KG1 (cell line): ENCODE measurements at regions not wholly inside any gene's neighbourhood (a gene's known extent, or its start where the extent isn't known, plus 50 kb on each side); places are given as distances from the start of the nearest gene placed in this dataset.
"Not testable (repeated sequence)": the region's sequence is repeated elsewhere in the genome, so short reads cannot be mapped to it uniquely, and the experiment has no call there.

Source experiments
- DNase-seq: peaks from one replicate; lab custom pipeline; 2025; lab: John Stamatoyannopoulos, UW

- no peak for DNase-seq
These were observed 383.1 kb upstream of the STEAP1 start for GRCh38 chr7:89771003-89771636.

GRCh38 chr7:89772276-89772675 lies 382.0 kb upstream of the STEAP1 start:
- DNase-seq = no peak

- DNase-seq = no peak
These were observed 380.7 kb upstream of the STEAP1 start for GRCh38 chr7:89773611-89774010.

GRCh38 chr7:89775459-89775858 lies 378.8 kb upstream of the STEAP1 start:
- DNase-seq = no peak

- DNase-seq = no peak
These were observed 377.3 kb upstream of the STEAP1 start for GRCh38 chr7:89776980-89777379.

GRCh38 chr7:89777499-89777898 lies 376.8 kb upstream of the STEAP1 start:
- DNase-seq = no peak

- no peak for DNase-seq
These were observed 374.0 kb upstream of the STEAP1 start for GRCh38 chr7:89780291-89780690.

GRCh38 chr7:89796481-89796880 lies 357.8 kb upstream of the STEAP1 start:
- no peak for DNase-seq

- DNase-seq = no peak
These were observed 356.2 kb upstream of the STEAP1 start for GRCh38 chr7:89797965-89798598.

GRCh38 chr7:89798599-89798996 lies 355.7 kb upstream of the STEAP1 start:
- no peak for DNase-seq

GRCh38 chr7:89800761-89801160 lies 353.5 kb upstream of the STEAP1 start:
- no peak for DNase-seq

GRCh38 chr7:89809291-89809690 lies 345.0 kb upstream of the STEAP1 start:
- no peak for DNase-seq

- no peak for DNase-seq
These were observed 341.2 kb upstream of the STEAP1 start for GRCh38 chr7:89813081-89813480.

- DNase-seq = no peak
These were observed 328.1 kb upstream of the STEAP1 start for GRCh38 chr7:89826121-89826520.

- DNase-seq = no peak
These were observed 327.7 kb upstream of the STEAP1 start for GRCh38 chr7:89826557-89826956.

GRCh38 chr7:89837515-89837914 lies 316.8 kb upstream of the STEAP1 start:
- DNase-seq = no peak

- DNase-seq = no peak
These were observed 314.9 kb upstream of the STEAP1 start for GRCh38 chr7:89839329-89839728.

GRCh38 chr7:89845952-89846351 lies 308.3 kb upstream of the STEAP1 start:
- DNase-seq = no peak

GRCh38 chr7:89849052-89849451 lies 305.2 kb upstream of the STEAP1 start:
- DNase-seq = no peak

GRCh38 chr7:89857053-89857452 lies 297.2 kb upstream of the STEAP1 start:
- not testable (repeated sequence) for DNase-seq

- no peak for DNase-seq
These were observed 296.5 kb upstream of the STEAP1 start for GRCh38 chr7:89857767-89858166.

- DNase-seq = no peak
These were observed 266.8 kb upstream of the STEAP1 start for GRCh38 chr7:89887489-89887888.

GRCh38 chr7:89908736-89909135 lies 245.5 kb upstream of the STEAP1 start:
- DNase-seq = no peak

GRCh38 chr7:89914711-89915110 lies 239.6 kb upstream of the STEAP1 start:
- no peak for DNase-seq
